ENCODE measurements at regions not wholly inside any gene's neighbourhood (a gene's known extent, or its start where the extent isn't known, plus 50 kb on each side); places are given as distances from the start of the nearest gene placed in this dataset.
A peak's percentile ranks its signal among the peaks of the same experiment; 100 is the strongest.

DNA sequence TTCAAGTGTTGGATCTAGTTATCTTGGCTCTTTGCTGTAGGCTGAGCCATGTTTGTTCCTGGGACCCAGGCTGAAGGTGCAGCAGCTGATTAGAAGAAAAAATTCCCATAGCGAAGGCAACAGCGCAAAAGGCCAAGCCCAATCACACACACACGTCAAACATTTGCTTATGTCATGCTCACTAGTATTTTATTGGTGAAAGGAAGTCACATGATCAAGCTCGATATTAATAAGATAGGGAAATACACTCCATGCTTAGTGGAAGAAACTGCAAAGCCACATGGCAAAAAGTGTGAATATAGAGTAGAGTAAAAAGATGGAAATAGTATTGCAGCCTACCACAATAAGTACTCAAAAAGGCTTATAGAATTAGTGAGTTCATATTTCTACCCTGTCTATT is 373.5 kb upstream of the FAR2 start:
- no peak for TF ChIP-seq CTCF (IDR thresholded peaks at IDR 0.05; ENCODE audit: control insufficient read depth, insufficient read depth, low read depth, low read length, missing control alignments)
- no peak overlapping the region for H3K4me3 ChIP-seq (ENCODE audit: control insufficient read depth, low read depth, low read length)
- no peak for DNase-seq (ENCODE audit: low read depth)

- TF ChIP-seq CTCF (IDR thresholded peaks at IDR 0.05; ENCODE audit: control insufficient read depth, insufficient read depth, low read depth, low read length, missing control alignments): no peak
- no peak for DNase-seq (ENCODE audit: low read depth)
- H3K4me3 ChIP-seq (ENCODE audit: control insufficient read depth, low read depth, low read length): no peak overlapping the region
Observed at GRCh38 chr12:28776220-28776619, 372.9 kb upstream of the FAR2 start.

DNA sequence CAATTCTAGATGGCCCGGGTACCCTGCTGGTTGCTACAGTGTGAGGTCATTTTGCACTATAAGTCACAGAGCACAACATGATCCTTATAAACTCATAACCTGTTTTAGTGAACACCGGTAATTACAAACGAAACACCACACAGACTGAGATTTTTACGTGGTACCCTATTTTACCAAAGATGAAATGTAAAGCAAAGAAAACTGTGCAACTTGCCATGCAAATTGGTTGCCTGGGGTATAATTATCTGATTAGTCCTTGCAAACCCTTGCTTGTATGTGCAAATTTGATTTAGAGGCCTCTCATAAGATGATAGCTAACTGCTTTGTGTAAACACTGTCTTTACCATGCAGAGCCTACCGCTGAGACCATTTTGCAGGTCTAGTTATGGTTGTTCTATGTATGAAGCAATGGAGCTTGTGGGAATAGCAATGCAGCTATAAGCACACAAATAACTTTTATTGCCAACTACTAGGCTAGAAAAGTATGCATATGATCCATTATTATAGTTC is 372.1 kb upstream of the FAR2 start:
- H3K4me3 ChIP-seq (ENCODE audit: control insufficient read depth, low read depth, low read length): no peak overlapping the region
- TF ChIP-seq CTCF (IDR thresholded peaks at IDR 0.05; ENCODE audit: control insufficient read depth, insufficient read depth, low read depth, low read length, missing control alignments): no peak
- DNase-seq (ENCODE audit: low read depth): no peak

- no peak for TF ChIP-seq CTCF (IDR thresholded peaks at IDR 0.05; ENCODE audit: control insufficient read depth, insufficient read depth, low read depth, low read length, missing control alignments)
- DNase-seq (ENCODE audit: low read depth): no peak
- H3K4me3 ChIP-seq (ENCODE audit: control insufficient read depth, low read depth, low read length): no peak overlapping the region
Observed at GRCh38 chr12:28777603-28778365, 371.3 kb upstream of the FAR2 start.

DNA sequence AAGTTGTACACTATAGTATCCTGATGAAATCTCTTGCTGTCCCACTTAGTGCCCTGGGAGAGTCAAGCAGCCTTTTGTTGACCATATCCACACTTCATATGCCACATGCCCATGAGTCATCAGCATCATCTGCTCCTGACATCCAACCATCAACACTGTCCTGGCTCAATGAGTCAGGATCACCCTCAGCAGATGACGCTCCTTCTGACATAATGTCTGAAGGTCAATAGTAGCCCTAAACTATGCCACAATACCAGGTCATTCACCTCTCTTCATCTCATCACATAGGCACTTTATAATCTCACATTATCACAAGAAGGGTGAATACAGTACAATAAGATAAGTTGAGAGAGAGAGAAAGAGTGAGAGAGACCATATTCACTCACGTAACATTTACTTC is 369.0 kb upstream of the FAR2 start:
- H3K4me3 ChIP-seq (ENCODE audit: control insufficient read depth, low read depth, low read length): no peak overlapping the region
- TF ChIP-seq CTCF (IDR thresholded peaks at IDR 0.05; ENCODE audit: control insufficient read depth, insufficient read depth, low read depth, low read length, missing control alignments): no peak
- DNase-seq (ENCODE audit: low read depth): peak; percentile 39

GRCh38 chr12:28780960-28781359 is 368.1 kb upstream of the FAR2 start:
- no peak for TF ChIP-seq CTCF (IDR thresholded peaks at IDR 0.05; ENCODE audit: control insufficient read depth, insufficient read depth, low read depth, low read length, missing control alignments)

More at GRCh38 chr12:28780960-28781359, 368.1 kb upstream of the FAR2 start:
- H3K4me3 ChIP-seq (ENCODE audit: control insufficient read depth, low read depth, low read length): no peak overlapping the region
- no peak for DNase-seq (ENCODE audit: low read depth)

Measured in AG09309 (cell line).